DOHH2 (cell line): ENCODE measurements at regions not wholly inside any gene's neighbourhood (a gene's known extent, or its start where the extent isn't known, plus 50 kb on each side); places are given as distances from the start of the nearest gene placed in this dataset.

Experiments
- H3F3A ChIP-seq: fragments of 200-600 bp; sonication (generic), shearing (Covaris generic); 2 replicates; pipeline ENCODE4 v1.6.0; 2016; ENCODE audit warnings: antibody characterized with exemption, mild to moderate bottlenecking; ENCODE audit not compliant: control insufficient read depth, insufficient read depth
- H3K27ac ChIP-seq: fragments of 200-600 bp; sonication (generic); 2 replicates; pipeline ENCODE4 v1.5.1; 2014; ENCODE audit warnings: low read depth, mild to moderate bottlenecking, low read length, moderate library complexity
- H3K27me3 ChIP-seq: fragments of 200-600 bp; sonication (generic); 2 replicates; pipeline ENCODE4 v1.6.1; 2014; ENCODE audit warnings: mild to moderate bottlenecking, low read length, mixed read lengths; ENCODE audit not compliant: control insufficient read depth
- H3K36me3 ChIP-seq: fragments of 200-600 bp; sonication (generic); 2 replicates; pipeline ENCODE4 v1.6.1; 2014; ENCODE audit warnings: mild to moderate bottlenecking, low read length, moderate library complexity, mixed read lengths; ENCODE audit not compliant: control insufficient read depth
- H3K4me1 ChIP-seq: fragments of 200-600 bp; sonication (generic); 2 replicates; pipeline ENCODE4 v1.6.1; 2014; ENCODE audit warnings: mild to moderate bottlenecking, low read length, mixed read lengths; ENCODE audit not compliant: control insufficient read depth
- H3K4me2 ChIP-seq: fragments of 200-600 bp; sonication (generic); 2 replicates; pipeline ENCODE4 v1.6.0; 2014; ENCODE audit warnings: mild to moderate bottlenecking, low read length, moderate library complexity
- H3K4me3 ChIP-seq: fragments of 200-600 bp; sonication (generic); 2 replicates; pipeline ENCODE4 v1.5.1; 2014; ENCODE audit warnings: mild to moderate bottlenecking, low read length, mixed read lengths
- H3K79me2 ChIP-seq: fragments of 200-600 bp; sonication (generic); 2 replicates; pipeline ENCODE4 v1.6.1; 2014; ENCODE audit warnings: mild to moderate bottlenecking, low read length, mixed read lengths; ENCODE audit not compliant: control insufficient read depth
- H3K9me2 ChIP-seq: fragments of 200-600 bp; sonication (generic); replicated peaks from 2 replicates; pipeline ENCODE4 v1.6.1; 2014; ENCODE audit warnings: mild to moderate bottlenecking, low read length, mixed read lengths; ENCODE audit not compliant: control insufficient read depth
- H3K9me3 ChIP-seq: fragments of 200-600 bp; sonication (generic); 2 replicates; pipeline ENCODE4 v1.6.1; 2014; ENCODE audit warnings: antibody characterized with exemption, low read length, mixed read lengths; ENCODE audit not compliant: control insufficient read depth, insufficient read depth
- H4K20me1 ChIP-seq: fragments of 200-600 bp; sonication (generic); 2 replicates; pipeline ENCODE4 v1.6.0; 2014; ENCODE audit warnings: low read depth, mild to moderate bottlenecking, antibody characterized with exemption, low read length, moderate library complexity; ENCODE audit not compliant: control insufficient read depth, insufficient read depth
- CTCF ChIP-seq: fragments of 200-600 bp; sonication (generic); IDR thresholded peaks from one replicate; pipeline ENCODE4 v1.5.1; 2014; ENCODE audit warnings: antibody characterized with exemption, mild to moderate bottlenecking, low read depth, low read length; ENCODE audit not compliant: poor library complexity, severe bottlenecking
- EZH2phosphoT487 ChIP-seq: fragments of 200-600 bp; sonication (generic); IDR thresholded peaks from 2 replicates; pipeline ENCODE4 v1.6.1; 2017; ENCODE audit warnings: borderline replicate concordance, mild to moderate bottlenecking, antibody characterized with exemption, low read length, moderate library complexity, mixed read lengths

GRCh38 chr3:154776549-154777225, 303.4 kb upstream of the MME start:
- Histone ChIP-seq H3F3A (no peaks in the 10 kb centered on the region), H3K4me2 (no peak overlapping the region), H3K4me3 (no peak overlapping the region), H3K4me1 (no peaks in the 10 kb centered on the region), H3K27me3 (no peaks in the 10 kb centered on the region), H3K9me2 (no peaks in the 10 kb centered on the region), H3K36me3 (no peaks in the 10 kb centered on the region), H3K27ac (no peak overlapping the region), H3K9me3 (no peaks in the 10 kb centered on the region), H4K20me1 (no peaks in the 10 kb centered on the region), H3K79me2 (no peaks in the 10 kb centered on the region)
- TF ChIP-seq CTCF (no peak), EZH2phosphoT487 (no peak)

- no peaks in the 10 kb centered on the region for H3K36me3 ChIP-seq
- H3K4me3 ChIP-seq, result no peak overlapping the region
- H3K79me2 ChIP-seq, result no peaks in the 10 kb centered on the region
- no peak for TF ChIP-seq EZH2phosphoT487
- TF ChIP-seq CTCF, result no peak
- no peaks in the 10 kb centered on the region for H3K9me2 ChIP-seq
- no peaks in the 10 kb centered on the region for H3F3A ChIP-seq
- H3K27ac ChIP-seq, result no peak overlapping the region
- no peaks in the 10 kb centered on the region for H3K27me3 ChIP-seq
- no peak overlapping the region for H3K4me2 ChIP-seq
- H3K9me3 ChIP-seq, result no peaks in the 10 kb centered on the region
- H3K4me1 ChIP-seq, result no peaks in the 10 kb centered on the region
- no peaks in the 10 kb centered on the region for H4K20me1 ChIP-seq
These were observed 304.1 kb upstream of the MME start for GRCh38 chr3:154775821-154776548.

GRCh38 chr3:154766765-154767503, 313.2 kb upstream of the MME start:
- peaks cover 13% of the 10 kb centered on the region; the same call in 1 of the 2 replicates for H3K9me3 ChIP-seq
- TF ChIP-seq EZH2phosphoT487, result no peak
- TF ChIP-seq CTCF, result no peak
- no peaks in the 10 kb centered on the region for H3K9me2 ChIP-seq
- H3K79me2 ChIP-seq, result no peaks in the 10 kb centered on the region
- no peaks in the 10 kb centered on the region for H4K20me1 ChIP-seq
- H3K4me2 ChIP-seq, result peak overlapping the region; percentile 57
- H3K4me3 ChIP-seq, result peak overlapping the region; percentile 29
- H3K4me1 ChIP-seq, result peaks cover 44% of the 10 kb centered on the region
- H3F3A ChIP-seq, result peaks cover 6% of the 10 kb centered on the region; the same call in 1 of the 2 replicates
- H3K36me3 ChIP-seq, result no peaks in the 10 kb centered on the region
- peak overlapping the region; percentile 24 for H3K27ac ChIP-seq
- no peaks in the 10 kb centered on the region for H3K27me3 ChIP-seq
